SK-N-SH treated with all-trans-retinoic acid at 6 μM for 48 hours (cell line): ENCODE measurements at regions not wholly inside any gene's neighbourhood (a gene's known extent, or its start where the extent isn't known, plus 50 kb on each side); places are given as distances from the start of the nearest gene placed in this dataset.

Experiments used
- ARNTL ChIP-seq: fragments of 450-650 bp; formaldehyde crosslinking; IDR thresholded peaks from 2 replicates; pipeline ENCODE4 v1.5.0; 2020; ENCODE audit warnings: low read depth, mild to moderate bottlenecking, moderate library complexity, borderline replicate concordance
- CREB5 ChIP-seq: fragments of 250-450 bp; sonication (Bioruptor Pico); IDR thresholded peaks from 2 replicates; pipeline ENCODE4 v1.5.1; 2020; ENCODE audit warnings: low read depth, mild to moderate bottlenecking, moderate library complexity
- CSDC2 ChIP-seq: fragments of 250-450 bp; sonication (Bioruptor Pico); IDR thresholded peaks from 2 replicates; pipeline ENCODE4 v1.5.0; 2020; ENCODE audit warnings: mild to moderate bottlenecking, moderate library complexity
- ESRRG ChIP-seq: fragments of 250-450 bp; sonication (Bioruptor Pico); IDR thresholded peaks from 2 replicates; pipeline ENCODE4 v1.6.1; 2021; ENCODE audit warnings: mild to moderate bottlenecking
- OSR1 ChIP-seq: fragments of 250-450 bp; sonication (Bioruptor Pico); IDR thresholded peaks from 2 replicates; pipeline ENCODE4 v1.8.0; 2022; ENCODE audit warnings: moderate library complexity, mild to moderate bottlenecking, inconsistent platforms
- RARB ChIP-seq: fragments of 250-450 bp; sonication (Bioruptor Pico); IDR thresholded peaks from 2 replicates; pipeline ENCODE4 v1.8.0; 2021; ENCODE audit warnings: mild to moderate bottlenecking, moderate library complexity
- TCF4 ChIP-seq: fragments of 250-450 bp; sonication (Bioruptor Pico); IDR thresholded peaks from 2 replicates; pipeline ENCODE4 v1.8.0; 2021; ENCODE audit warnings: mild to moderate bottlenecking, moderate library complexity, borderline replicate concordance
- TOX ChIP-seq: fragments of 250-450 bp; sonication (Bioruptor Pico); IDR thresholded peaks from 2 replicates; pipeline ENCODE4 v1.8.0; 2021; ENCODE audit warnings: mild to moderate bottlenecking, moderate library complexity, borderline replicate concordance
- ZC3H10 ChIP-seq: fragments of 250-450 bp; sonication (Bioruptor Pico); IDR thresholded peaks from 2 replicates; pipeline ENCODE4 v1.5.1; 2021; ENCODE audit warnings: mild to moderate bottlenecking, moderate library complexity
- ZFP3 ChIP-seq: fragments of 250-450 bp; sonication (Bioruptor Pico); IDR thresholded peaks from 2 replicates; pipeline ENCODE4 v1.5.0; 2020; ENCODE audit warnings: mild to moderate bottlenecking, moderate library complexity
- ZNF70 ChIP-seq: fragments of 450-650 bp; formaldehyde crosslinking; IDR thresholded peaks from 2 replicates; pipeline ENCODE4 v1.5.0; 2020; ENCODE audit warnings: mild to moderate bottlenecking, moderate library complexity
- TF ChIP-seq, protein P1 (sequence below): fragments of 250-450 bp; sonication (Bioruptor Pico); IDR thresholded peaks from 2 replicates; pipeline ENCODE4 v1.8.0; 2020; ENCODE audit warnings: mild to moderate bottlenecking, moderate library complexity, borderline replicate concordance
- TF ChIP-seq, protein P2 (sequence below): fragments of 250-450 bp; sonication (Bioruptor Pico); IDR thresholded peaks from 2 replicates; pipeline ENCODE4 v1.5.0; 2020; ENCODE audit warnings: mild to moderate bottlenecking, moderate library complexity
- TF ChIP-seq, protein P3 (sequence below): fragments of 250-450 bp; sonication (Bioruptor Pico); IDR thresholded peaks from 2 replicates; pipeline ENCODE4 v1.8.0; 2021; ENCODE audit warnings: low read depth, mild to moderate bottlenecking, moderate library complexity, borderline replicate concordance

DNA sequence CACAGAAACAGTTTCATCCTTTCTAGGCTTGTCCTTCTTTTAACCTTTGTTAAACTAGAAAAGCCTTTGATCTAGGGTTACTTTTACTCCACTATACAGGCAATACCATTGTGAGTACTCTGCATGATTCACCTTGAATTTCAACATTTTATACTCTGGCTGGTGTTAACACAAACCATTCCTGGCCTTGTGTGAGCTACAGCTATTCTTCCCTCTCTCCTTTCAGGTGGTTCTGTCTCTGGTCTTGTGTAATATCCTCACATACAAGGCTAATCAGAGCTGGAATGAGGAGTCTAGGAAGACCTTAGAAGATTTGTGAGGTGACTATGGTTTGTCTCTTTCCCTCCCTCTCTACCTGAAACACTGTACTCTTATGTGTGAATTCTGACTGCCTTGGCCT lies 837.4 kb upstream of the USP15 start:
- no peak for TF ChIP-seq OSR1 (CRISPR knock-in tag)
- no peak for TF ChIP-seq RARB (CRISPR knock-in tag)
- no peak for TF ChIP-seq ZFP3 (CRISPR knock-in tag)
- TF ChIP-seq, protein P1, sequence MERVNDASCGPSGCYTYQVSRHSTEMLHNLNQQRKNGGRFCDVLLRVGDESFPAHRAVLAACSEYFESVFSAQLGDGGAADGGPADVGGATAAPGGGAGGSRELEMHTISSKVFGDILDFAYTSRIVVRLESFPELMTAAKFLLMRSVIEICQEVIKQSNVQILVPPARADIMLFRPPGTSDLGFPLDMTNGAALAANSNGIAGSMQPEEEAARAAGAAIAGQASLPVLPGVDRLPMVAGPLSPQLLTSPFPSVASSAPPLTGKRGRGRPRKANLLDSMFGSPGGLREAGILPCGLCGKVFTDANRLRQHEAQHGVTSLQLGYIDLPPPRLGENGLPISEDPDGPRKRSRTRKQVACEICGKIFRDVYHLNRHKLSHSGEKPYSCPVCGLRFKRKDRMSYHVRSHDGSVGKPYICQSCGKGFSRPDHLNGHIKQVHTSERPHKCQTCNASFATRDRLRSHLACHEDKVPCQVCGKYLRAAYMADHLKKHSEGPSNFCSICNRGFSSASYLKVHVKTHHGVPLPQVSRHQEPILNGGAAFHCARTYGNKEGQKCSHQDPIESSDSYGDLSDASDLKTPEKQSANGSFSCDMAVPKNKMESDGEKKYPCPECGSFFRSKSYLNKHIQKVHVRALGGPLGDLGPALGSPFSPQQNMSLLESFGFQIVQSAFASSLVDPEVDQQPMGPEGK (CRISPR knock-in tag): no peak
- TF ChIP-seq ZC3H10 (CRISPR knock-in tag): no peak
- TF ChIP-seq TOX: no peak
- TF ChIP-seq ESRRG (CRISPR knock-in tag): no peak
- TF ChIP-seq CREB5 (CRISPR knock-in tag): no peak
- no peak for TF ChIP-seq ARNTL (CRISPR knock-in tag)
- TF ChIP-seq, protein P2, sequence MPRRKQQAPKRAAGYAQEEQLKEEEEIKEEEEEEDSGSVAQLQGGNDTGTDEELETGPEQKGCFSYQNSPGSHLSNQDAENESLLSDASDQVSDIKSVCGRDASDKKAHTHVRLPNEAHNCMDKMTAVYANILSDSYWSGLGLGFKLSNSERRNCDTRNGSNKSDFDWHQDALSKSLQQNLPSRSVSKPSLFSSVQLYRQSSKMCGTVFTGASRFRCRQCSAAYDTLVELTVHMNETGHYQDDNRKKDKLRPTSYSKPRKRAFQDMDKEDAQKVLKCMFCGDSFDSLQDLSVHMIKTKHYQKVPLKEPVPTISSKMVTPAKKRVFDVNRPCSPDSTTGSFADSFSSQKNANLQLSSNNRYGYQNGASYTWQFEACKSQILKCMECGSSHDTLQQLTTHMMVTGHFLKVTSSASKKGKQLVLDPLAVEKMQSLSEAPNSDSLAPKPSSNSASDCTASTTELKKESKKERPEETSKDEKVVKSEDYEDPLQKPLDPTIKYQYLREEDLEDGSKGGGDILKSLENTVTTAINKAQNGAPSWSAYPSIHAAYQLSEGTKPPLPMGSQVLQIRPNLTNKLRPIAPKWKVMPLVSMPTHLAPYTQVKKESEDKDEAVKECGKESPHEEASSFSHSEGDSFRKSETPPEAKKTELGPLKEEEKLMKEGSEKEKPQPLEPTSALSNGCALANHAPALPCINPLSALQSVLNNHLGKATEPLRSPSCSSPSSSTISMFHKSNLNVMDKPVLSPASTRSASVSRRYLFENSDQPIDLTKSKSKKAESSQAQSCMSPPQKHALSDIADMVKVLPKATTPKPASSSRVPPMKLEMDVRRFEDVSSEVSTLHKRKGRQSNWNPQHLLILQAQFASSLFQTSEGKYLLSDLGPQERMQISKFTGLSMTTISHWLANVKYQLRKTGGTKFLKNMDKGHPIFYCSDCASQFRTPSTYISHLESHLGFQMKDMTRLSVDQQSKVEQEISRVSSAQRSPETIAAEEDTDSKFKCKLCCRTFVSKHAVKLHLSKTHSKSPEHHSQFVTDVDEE (CRISPR knock-in tag): no peak
- no peak for TF ChIP-seq ZNF70 (CRISPR knock-in tag)
- TF ChIP-seq TCF4 (CRISPR knock-in tag): no peak
- TF ChIP-seq CSDC2 (CRISPR knock-in tag): no peak
- TF ChIP-seq, protein P3, sequence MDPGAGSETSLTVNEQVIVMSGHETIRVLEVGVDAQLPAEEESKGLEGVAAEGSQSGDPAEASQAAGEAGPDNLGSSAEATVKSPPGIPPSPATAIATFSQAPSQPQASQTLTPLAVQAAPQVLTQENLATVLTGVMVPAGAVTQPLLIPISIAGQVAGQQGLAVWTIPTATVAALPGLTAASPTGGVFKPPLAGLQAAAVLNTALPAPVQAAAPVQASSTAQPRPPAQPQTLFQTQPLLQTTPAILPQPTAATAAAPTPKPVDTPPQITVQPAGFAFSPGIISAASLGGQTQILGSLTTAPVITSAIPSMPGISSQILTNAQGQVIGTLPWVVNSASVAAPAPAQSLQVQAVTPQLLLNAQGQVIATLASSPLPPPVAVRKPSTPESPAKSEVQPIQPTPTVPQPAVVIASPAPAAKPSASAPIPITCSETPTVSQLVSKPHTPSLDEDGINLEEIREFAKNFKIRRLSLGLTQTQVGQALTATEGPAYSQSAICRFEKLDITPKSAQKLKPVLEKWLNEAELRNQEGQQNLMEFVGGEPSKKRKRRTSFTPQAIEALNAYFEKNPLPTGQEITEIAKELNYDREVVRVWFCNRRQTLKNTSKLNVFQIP (CRISPR knock-in tag): no peak
